ENCODE measurements at regions not wholly inside any gene's neighbourhood (a gene's known extent, or its start where the extent isn't known, plus 50 kb on each side); places are given as distances from the start of the nearest gene placed in this dataset.

- Mint-ChIP-seq H3K27me3 (ENCODE audit: low read depth) (peaks cover 4% of the 10 kb centered on the region), H3K4me3 (peak overlapping the region; percentile 32), H3K4me1 (no peaks in the 10 kb centered on the region), H3K36me3 (no peaks in the 10 kb centered on the region), H3K9me3 (peaks cover 12% of the 10 kb centered on the region), H3K27ac (no peak overlapping the region)
- no peak for TF ChIP-seq CTCF (IDR thresholded peaks at IDR 0.05; ENCODE audit: unreplicated experiment)
- no peak for DNase-seq (ENCODE audit: low spot score in 2 of 2, unreplicated experiment in 2 of 2)
Observed at GRCh38 chr21:25039461-25040380, 567.6 kb downstream of the MRPL39 start.

- no peak overlapping the region for H3K27ac Mint-ChIP-seq
- H3K4me3 Mint-ChIP-seq, result no peak overlapping the region
- no peaks in the 10 kb centered on the region for H3K36me3 Mint-ChIP-seq
- H3K4me1 Mint-ChIP-seq, result no peaks in the 10 kb centered on the region
- DNase-seq (ENCODE audit: low spot score in 2 of 2, unreplicated experiment in 2 of 2), result no peak
- H3K9me3 Mint-ChIP-seq, result peaks cover 9% of the 10 kb centered on the region
- no peaks in the 10 kb centered on the region for H3K27me3 Mint-ChIP-seq (ENCODE audit: low read depth)
- no peak for TF ChIP-seq CTCF (IDR thresholded peaks at IDR 0.05; ENCODE audit: unreplicated experiment)
Observed at GRCh38 chr21:25036775-25037174, 570.5 kb downstream of the MRPL39 start.

GRCh38 chr21:25031750-25032149, 575.5 kb downstream of the MRPL39 start:
- Mint-ChIP-seq H3K9me3 (peaks cover 10% of the 10 kb centered on the region), H3K27ac (no peak overlapping the region), H3K27me3 (ENCODE audit: low read depth) (no peaks in the 10 kb centered on the region), H3K4me1 (no peaks in the 10 kb centered on the region), H3K36me3 (no peaks in the 10 kb centered on the region), H3K4me3 (no peak overlapping the region)
- DNase-seq (ENCODE audit: low spot score in 2 of 2, unreplicated experiment in 2 of 2), result no peak
- TF ChIP-seq CTCF (IDR thresholded peaks at IDR 0.05; ENCODE audit: unreplicated experiment), result no peak

- no peaks in the 10 kb centered on the region for H3K27me3 Mint-ChIP-seq (ENCODE audit: low read depth)
- H3K4me3 Mint-ChIP-seq, result no peak overlapping the region
- TF ChIP-seq CTCF (IDR thresholded peaks at IDR 0.05; ENCODE audit: unreplicated experiment), result no peak
- H3K36me3 Mint-ChIP-seq, result no peaks in the 10 kb centered on the region
- H3K9me3 Mint-ChIP-seq, result peaks cover 18% of the 10 kb centered on the region
- H3K27ac Mint-ChIP-seq, result no peak overlapping the region
- no peaks in the 10 kb centered on the region for H3K4me1 Mint-ChIP-seq
- DNase-seq (ENCODE audit: low spot score in 2 of 2, unreplicated experiment in 2 of 2), result no peak
Observed at GRCh38 chr21:25029580-25029979, 577.7 kb downstream of the MRPL39 start.

- no peak for TF ChIP-seq CTCF (IDR thresholded peaks at IDR 0.05; ENCODE audit: unreplicated experiment)
- Mint-ChIP-seq H3K4me3 (no peak overlapping the region), H3K9me3 (peaks cover 31% of the 10 kb centered on the region), H3K4me1 (no peaks in the 10 kb centered on the region), H3K27me3 (ENCODE audit: low read depth) (no peaks in the 10 kb centered on the region), H3K36me3 (no peaks in the 10 kb centered on the region), H3K27ac (no peak overlapping the region)
- no peak for DNase-seq (ENCODE audit: low spot score in 2 of 2, unreplicated experiment in 2 of 2)
Observed at GRCh38 chr21:25025596-25025995, 581.7 kb downstream of the MRPL39 start.

Data from mesothelial cell of epicardium (in vitro differentiated cells).